ENCODE measurements at regions not wholly inside any gene's neighbourhood (a gene's known extent, or its start where the extent isn't known, plus 50 kb on each side); places are given as distances from the start of the nearest gene placed in this dataset.
"Not testable (repeated sequence)": the region's sequence is repeated elsewhere in the genome, so short reads cannot be mapped to it uniquely, and the experiment has no call there.

- no peak for DNase-seq
- no peaks in the 10 kb centered on the region for H3K36me3 ChIP-seq
- H3K27me3 ChIP-seq, result no peaks in the 10 kb centered on the region
- no peak overlapping the region for H3K4me3 ChIP-seq
- TF ChIP-seq POLR2A (IDR thresholded peaks at IDR 0.05) (no peak), CTCF (IDR thresholded peaks at IDR 0.05) (no peak)
- H3K9me3 ChIP-seq, result no peaks in the 10 kb centered on the region
- H3K4me1 ChIP-seq, result no peaks in the 10 kb centered on the region
- H3K27ac ChIP-seq, result no peak overlapping the region
These were observed 925.6 kb upstream of the CELF4 start for GRCh38 chr18:38491195-38491594.

- H3K9me3 ChIP-seq, DNase-seq, H3K4me3 ChIP-seq, H3K27me3 ChIP-seq, H3K4me1 ChIP-seq, H3K36me3 ChIP-seq, H3K27ac ChIP-seq: not testable (repeated sequence)
These were observed 924.1 kb upstream of the CELF4 start for GRCh38 chr18:38489721-38490120.

DNA sequence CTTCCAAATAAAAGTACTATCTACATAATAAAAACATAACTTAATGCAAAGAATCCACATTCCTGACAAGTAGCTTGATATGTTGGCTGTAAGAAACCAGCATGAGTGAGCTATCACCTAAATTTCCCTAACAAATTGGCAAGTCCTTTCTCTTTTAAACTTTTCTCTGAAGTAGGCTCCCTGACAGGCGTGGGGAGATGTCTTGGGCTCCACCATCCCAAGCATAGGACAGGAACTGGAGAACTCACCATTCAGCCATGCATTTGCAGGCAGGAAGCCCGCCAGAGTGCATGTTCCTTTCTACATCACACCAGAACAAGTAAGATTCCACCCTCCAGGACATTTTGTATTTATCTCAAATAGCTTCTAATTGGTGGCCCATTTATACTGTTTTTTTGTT, 921.9 kb upstream of the CELF4 start:
- no peaks in the 10 kb centered on the region for H3K9me3 ChIP-seq
- H3K36me3 ChIP-seq, result no peaks in the 10 kb centered on the region
- H3K27me3 ChIP-seq, result no peaks in the 10 kb centered on the region
- no peak for DNase-seq
- H3K27ac ChIP-seq, result no peak overlapping the region
- H3K4me1 ChIP-seq, result no peaks in the 10 kb centered on the region
- TF ChIP-seq CTCF (IDR thresholded peaks at IDR 0.05) (no peak), POLR2A (IDR thresholded peaks at IDR 0.05) (no peak)
- no peak overlapping the region for H3K4me3 ChIP-seq

- Histone ChIP-seq H3K4me1 (no peaks in the 10 kb centered on the region), H3K27me3 (no peaks in the 10 kb centered on the region)
These were observed 917.7 kb upstream of the CELF4 start for GRCh38 chr18:38483326-38483725.

GRCh38 chr18:38481576-38481975, 916.0 kb upstream of the CELF4 start:
- Histone ChIP-seq H3K36me3 (no peaks in the 10 kb centered on the region), H3K27me3 (no peaks in the 10 kb centered on the region), H3K4me3 (no peak overlapping the region), H3K27ac (no peak overlapping the region), H3K9me3 (no peaks in the 10 kb centered on the region), H3K4me1 (no peaks in the 10 kb centered on the region)
- no peak for DNase-seq
- TF ChIP-seq POLR2A (IDR thresholded peaks at IDR 0.05) (no peak), CTCF (IDR thresholded peaks at IDR 0.05) (no peak)

More at GRCh38 chr18:38483326-38483725, 917.7 kb upstream of the CELF4 start:
- Histone ChIP-seq H3K9me3 (no peaks in the 10 kb centered on the region), H3K27ac (no peak overlapping the region), H3K4me3 (no peak overlapping the region), H3K36me3 (no peaks in the 10 kb centered on the region)
- TF ChIP-seq CTCF (IDR thresholded peaks at IDR 0.05) (no peak), POLR2A (IDR thresholded peaks at IDR 0.05) (no peak)
- DNase-seq, result no peak

DNA sequence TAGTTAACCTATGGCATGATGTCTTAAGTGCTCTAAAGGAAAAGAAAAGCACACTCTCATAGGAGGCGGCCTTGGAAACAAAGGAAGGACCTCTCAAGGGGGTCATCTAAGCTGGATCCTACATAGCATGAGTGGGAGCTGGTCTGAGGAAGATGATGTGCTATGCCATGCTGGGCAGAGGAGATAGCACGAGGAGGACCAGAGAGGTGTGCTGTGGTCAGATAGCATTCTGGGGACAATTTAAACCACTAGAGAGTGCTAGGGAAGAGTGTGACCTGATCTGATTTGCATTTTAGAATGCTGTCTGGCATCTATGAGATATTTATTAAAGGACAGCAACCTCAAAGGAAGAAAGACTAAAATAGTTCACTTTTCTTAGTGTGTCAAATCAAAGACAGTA, 910.1 kb upstream of the CELF4 start:
- H3K9me3 ChIP-seq, result no peaks in the 10 kb centered on the region
- no peaks in the 10 kb centered on the region for H3K27me3 ChIP-seq
- DNase-seq, result no peak
- no peak overlapping the region for H3K27ac ChIP-seq
- no peak for TF ChIP-seq POLR2A (IDR thresholded peaks at IDR 0.05)
- TF ChIP-seq CTCF (IDR thresholded peaks at IDR 0.05), result no peak
- no peak overlapping the region for H3K4me3 ChIP-seq
- no peaks in the 10 kb centered on the region for H3K4me1 ChIP-seq
- H3K36me3 ChIP-seq, result no peaks in the 10 kb centered on the region

Data from Peyer's patch (tissue), 4 donors.